ENCODE measurements at regions not wholly inside any gene's neighbourhood (a gene's known extent, or its start where the extent isn't known, plus 50 kb on each side); places are given as distances from the start of the nearest gene placed in this dataset.
A peak's percentile ranks its signal among the peaks of the same experiment; 100 is the strongest.

DNA sequence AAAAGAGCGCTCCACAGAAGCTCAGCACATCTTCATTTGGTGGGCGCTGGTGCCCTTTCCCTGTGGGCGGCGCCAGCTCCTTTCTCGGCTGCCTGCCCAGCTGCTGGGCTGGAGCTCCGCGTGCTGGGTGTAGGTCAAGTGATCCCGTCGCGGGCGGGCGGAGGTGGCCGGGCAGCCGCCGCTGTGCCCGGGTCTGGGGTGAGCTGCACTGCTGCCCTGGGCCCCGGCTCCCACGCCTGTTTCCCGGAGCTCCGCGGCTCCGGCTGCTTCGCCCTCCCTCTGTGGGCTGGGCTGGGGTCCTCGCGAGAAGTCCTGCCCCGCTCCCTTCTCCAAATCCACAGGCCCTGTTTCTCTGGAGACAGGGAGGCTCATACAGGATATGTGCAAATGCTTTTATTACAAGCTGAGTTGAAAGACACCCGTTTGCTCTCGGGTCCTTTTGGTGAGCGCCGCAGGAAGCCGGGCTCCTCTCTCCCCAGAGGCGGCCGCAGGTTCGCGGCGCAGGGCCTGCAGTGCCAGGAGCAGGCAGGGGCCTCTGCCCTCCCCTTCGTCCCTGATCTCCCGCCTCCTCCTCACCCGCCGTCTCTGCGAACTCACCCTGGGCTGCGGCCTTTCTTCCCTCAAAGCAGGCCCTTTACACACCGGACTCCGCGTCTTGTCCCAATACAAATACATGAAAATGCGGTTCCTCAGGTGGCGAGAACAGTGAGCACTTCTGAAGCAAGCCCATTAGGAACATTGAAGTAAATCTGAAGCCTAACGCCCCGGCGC, 67.8 kb upstream of the CAPRIN2 start:
- Histone ChIP-seq H3K27ac (ENCODE audit: low read depth in 2 of 2, low read length in 2 of 2) (peak overlapping the region; percentile 60 to 61), H3K27me3 (ENCODE audit: control insufficient read depth, insufficient read depth, low read length) (no peaks in the 10 kb centered on the region), H3K36me3 (ENCODE audit: control insufficient read depth in 2 of 3, insufficient read depth in 3 of 3, low read length in 3 of 3) (no peaks in the 10 kb centered on the region), H3K4me1 (ENCODE audit: control insufficient read depth in 2 of 3, insufficient read depth in 2 of 3, low read depth in 1 of 3, low read length in 3 of 3) (peaks cover 0 to 6% (median 3%) of the 10 kb centered on the region in 3 donors), H3K4me3 (ENCODE audit: low read length in 3 of 3) (peak overlapping the region; percentile 28 to 55 (median 40)), H3K9me3 (ENCODE audit: control insufficient read depth in 2 of 3, insufficient read depth in 1 of 3, low read length in 3 of 3) (no peaks in the 10 kb centered on the region), H3K9ac (ENCODE audit: low read length in 3 of 3) (peak overlapping the region in 2 of 3 donors; percentile 31 to 35)
- TF ChIP-seq, protein P1, sequence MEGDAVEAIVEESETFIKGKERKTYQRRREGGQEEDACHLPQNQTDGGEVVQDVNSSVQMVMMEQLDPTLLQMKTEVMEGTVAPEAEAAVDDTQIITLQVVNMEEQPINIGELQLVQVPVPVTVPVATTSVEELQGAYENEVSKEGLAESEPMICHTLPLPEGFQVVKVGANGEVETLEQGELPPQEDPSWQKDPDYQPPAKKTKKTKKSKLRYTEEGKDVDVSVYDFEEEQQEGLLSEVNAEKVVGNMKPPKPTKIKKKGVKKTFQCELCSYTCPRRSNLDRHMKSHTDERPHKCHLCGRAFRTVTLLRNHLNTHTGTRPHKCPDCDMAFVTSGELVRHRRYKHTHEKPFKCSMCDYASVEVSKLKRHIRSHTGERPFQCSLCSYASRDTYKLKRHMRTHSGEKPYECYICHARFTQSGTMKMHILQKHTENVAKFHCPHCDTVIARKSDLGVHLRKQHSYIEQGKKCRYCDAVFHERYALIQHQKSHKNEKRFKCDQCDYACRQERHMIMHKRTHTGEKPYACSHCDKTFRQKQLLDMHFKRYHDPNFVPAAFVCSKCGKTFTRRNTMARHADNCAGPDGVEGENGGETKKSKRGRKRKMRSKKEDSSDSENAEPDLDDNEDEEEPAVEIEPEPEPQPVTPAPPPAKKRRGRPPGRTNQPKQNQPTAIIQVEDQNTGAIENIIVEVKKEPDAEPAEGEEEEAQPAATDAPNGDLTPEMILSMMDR (IDR thresholded peaks at IDR 0.05; ENCODE audit: borderline replicate concordance, extremely low read depth, insufficient read depth): no peak
- intact Hi-C loops (cut with DNase I): no loop called here
- DNase-seq (peak; percentile 81 to 90 (median 85)), FAIRE-seq (no peak)

DNA sequence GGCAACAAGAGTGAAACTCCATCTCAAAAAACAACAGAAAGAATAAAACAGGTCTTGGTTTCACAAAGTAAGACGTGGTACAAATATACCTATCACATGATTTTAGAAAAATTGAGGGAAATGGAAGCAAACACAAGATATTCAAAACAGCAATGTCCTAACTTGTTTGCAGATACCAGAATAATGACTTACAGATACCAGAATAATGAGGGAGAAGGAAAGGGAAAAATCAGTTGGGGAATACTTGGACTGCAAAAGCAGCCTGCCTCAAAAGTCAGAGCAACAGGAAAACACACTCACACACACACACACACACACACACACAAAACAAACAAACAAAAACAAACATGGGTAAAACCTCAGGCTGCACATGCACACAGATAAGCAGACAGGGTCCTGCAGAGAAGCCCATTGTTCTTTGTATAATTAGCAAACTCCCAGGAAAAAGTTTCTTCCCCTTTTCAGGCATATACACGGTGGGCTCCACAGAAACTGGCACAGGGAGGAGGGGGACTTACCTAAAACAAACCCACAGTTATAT, 65.7 kb upstream of the CAPRIN2 start:
- TF ChIP-seq, protein P1 (IDR thresholded peaks at IDR 0.05; ENCODE audit: borderline replicate concordance, extremely low read depth, insufficient read depth): no peak
- Histone ChIP-seq H3K27me3 (ENCODE audit: control insufficient read depth, insufficient read depth, low read length) (no peaks in the 10 kb centered on the region), H3K9ac (ENCODE audit: low read length in 3 of 3) (no peak overlapping the region), H3K4me1 (ENCODE audit: control insufficient read depth in 2 of 3, insufficient read depth in 2 of 3, low read depth in 1 of 3, low read length in 3 of 3) (peaks cover 0 to 6% (median 3%) of the 10 kb centered on the region in 3 donors), H3K36me3 (ENCODE audit: control insufficient read depth in 2 of 3, insufficient read depth in 3 of 3, low read length in 3 of 3) (no peaks in the 10 kb centered on the region), H3K9me3 (ENCODE audit: control insufficient read depth in 2 of 3, insufficient read depth in 1 of 3, low read length in 3 of 3) (no peaks in the 10 kb centered on the region), H3K27ac (ENCODE audit: low read depth in 2 of 2, low read length in 2 of 2) (no peak overlapping the region), H3K4me3 (ENCODE audit: low read length in 3 of 3) (no peak overlapping the region)
- FAIRE-seq (no peak), DNase-seq (no peak)
- intact Hi-C loops (cut with DNase I): no loop called here

DNA sequence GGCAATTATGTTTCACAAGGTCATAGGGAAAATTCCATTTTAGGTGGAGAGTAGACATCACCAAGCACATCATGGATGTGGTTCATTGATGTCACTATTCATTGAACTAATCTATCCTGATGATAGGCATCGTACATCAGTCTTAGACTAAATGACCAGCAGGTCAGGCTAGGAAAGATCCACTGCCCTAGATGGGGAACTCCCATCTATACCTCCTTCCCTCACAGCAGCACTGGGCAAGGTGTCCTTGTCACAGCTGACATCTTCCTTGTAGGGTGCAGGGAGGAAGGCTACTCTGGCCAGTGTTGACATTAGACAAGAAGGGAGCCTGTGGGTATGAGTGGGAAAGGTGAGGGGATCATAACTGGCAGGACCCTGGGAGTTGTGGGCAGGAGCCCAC, 63.8 kb upstream of the CAPRIN2 start:
- Histone ChIP-seq H3K4me3 (ENCODE audit: low read length in 3 of 3) (no peak overlapping the region), H3K4me1 (ENCODE audit: control insufficient read depth in 2 of 3, insufficient read depth in 2 of 3, low read depth in 1 of 3, low read length in 3 of 3) (peaks cover 0 to 6% (median 3%) of the 10 kb centered on the region in 3 donors), H3K9ac (ENCODE audit: low read length in 3 of 3) (no peak overlapping the region), H3K27ac (ENCODE audit: low read depth in 2 of 2, low read length in 2 of 2) (no peak overlapping the region), H3K27me3 (ENCODE audit: control insufficient read depth, insufficient read depth, low read length) (no peaks in the 10 kb centered on the region), H3K9me3 (ENCODE audit: control insufficient read depth in 2 of 3, insufficient read depth in 1 of 3, low read length in 3 of 3) (no peaks in the 10 kb centered on the region), H3K36me3 (ENCODE audit: control insufficient read depth in 2 of 3, insufficient read depth in 3 of 3, low read length in 3 of 3) (no peaks in the 10 kb centered on the region)
- TF ChIP-seq, protein P1 (IDR thresholded peaks at IDR 0.05; ENCODE audit: borderline replicate concordance, extremely low read depth, insufficient read depth): no peak
- no peak for FAIRE-seq
- intact Hi-C loops (cut with DNase I): no loop called here
- no peak for DNase-seq

Data from kidney (tissue), 13 donors.